ENCODE measurements at regions not wholly inside any gene's neighbourhood (a gene's known extent, or its start where the extent isn't known, plus 50 kb on each side); places are given as distances from the start of the nearest gene placed in this dataset.
"Not testable (repeated sequence)": the region's sequence is repeated elsewhere in the genome, so short reads cannot be mapped to it uniquely, and the experiment has no call there.

DNA sequence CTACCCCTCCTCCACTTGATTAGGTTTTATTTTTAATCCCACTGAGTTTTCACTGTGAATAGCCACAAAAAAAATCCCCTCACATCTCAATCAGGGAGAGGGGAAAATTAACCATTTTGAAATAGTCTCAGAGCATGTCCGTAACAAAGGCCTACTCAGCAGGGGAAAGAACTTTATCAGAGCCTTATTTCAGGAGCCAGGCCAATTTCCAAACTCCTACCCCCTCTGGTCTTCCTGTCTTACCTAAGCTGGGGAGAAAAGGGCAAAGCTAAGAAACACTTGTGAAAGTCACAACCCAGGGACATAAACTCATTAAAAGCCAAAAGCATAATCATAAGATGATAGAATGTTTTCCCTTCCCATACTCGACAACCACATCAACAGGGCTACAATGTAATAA is 260.3 kb upstream of the DIO3 start:
- DNase-seq = no peak

DNA sequence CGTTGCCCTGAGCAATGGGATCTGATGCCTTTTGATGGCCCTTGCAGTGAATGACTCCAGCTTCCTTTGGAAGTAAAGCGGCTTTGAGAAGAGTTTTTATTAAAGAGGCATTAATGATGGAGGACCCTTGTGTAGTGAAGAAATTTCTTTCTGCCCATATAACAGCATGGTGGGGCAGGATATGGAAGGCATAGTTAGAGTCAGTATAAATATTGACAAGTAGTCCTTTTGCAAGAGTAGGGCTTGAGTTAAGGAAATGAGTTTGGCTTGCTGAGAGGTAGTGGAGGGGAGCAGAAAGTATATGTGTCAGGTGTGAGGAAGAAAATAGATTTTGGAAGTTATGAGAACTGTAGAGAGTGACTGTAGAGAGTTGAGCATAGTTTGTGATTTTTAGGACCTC is 254.1 kb upstream of the DIO3 start:
- not testable (repeated sequence) for DNase-seq

DNA sequence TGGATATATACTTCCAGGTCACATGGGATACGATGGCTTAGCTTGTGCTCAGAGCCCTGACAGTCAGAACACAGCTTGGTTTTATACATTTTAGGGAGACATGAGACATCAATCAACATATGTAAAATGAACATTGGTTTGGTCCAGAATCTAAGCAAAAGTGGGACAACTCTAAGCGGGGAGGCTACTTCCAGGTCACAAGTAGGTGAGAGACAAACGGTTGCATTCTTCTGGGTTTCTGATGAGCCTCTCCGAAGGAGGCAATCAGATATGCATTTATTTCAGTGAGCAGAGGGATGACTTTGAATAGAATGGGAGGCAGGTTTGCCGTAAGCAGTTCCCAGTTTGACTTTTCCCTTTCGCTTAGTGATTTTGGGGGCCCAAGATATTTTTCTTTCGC is 250.1 kb upstream of the DIO3 start:
- DNase-seq = not testable (repeated sequence)

DNA sequence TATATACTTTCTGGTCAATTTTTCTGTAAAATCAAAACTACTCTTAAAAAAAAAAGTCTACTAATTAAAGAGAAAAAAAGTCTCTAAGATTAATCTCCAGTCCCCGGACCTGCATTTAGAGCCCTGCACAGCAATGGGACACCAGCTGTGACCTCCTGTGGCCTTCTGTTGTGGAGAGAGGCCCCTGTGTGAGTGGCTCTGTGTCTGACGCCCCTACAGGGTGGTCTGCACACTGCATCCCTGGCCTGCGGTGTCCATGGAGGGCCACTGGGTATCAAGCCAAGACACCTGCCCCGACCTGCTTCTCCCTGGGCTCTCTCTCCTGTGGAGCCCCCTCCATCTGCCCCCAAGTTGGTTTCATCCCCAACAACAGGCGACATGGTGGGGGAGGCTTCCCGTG is 248.0 kb upstream of the DIO3 start:
- no peak for DNase-seq

DNA sequence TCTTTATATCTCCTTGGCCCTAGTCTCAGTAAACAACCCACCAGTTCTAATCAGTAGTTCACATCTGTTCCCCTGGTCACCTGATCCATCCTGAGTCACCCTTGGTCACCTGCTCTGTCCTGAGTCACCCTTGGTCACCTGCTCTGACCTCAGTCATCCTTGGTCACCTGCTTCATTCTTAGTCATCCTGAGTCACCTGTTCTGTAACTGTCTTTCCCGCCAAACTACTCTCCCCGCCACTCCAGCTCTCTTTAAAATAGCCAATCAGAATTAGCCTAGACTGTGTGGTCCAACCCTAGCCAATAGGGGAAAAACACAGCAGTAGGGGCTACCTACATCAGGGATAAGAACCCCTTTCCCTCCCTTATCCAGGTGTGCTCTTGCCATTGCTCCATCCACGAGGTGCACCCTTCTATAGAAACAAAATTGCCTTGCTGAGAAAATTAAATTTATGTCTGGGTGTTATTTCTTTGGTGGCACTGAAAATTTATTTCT is 245.4 kb upstream of the DIO3 start:
- no peak for DNase-seq

DNA sequence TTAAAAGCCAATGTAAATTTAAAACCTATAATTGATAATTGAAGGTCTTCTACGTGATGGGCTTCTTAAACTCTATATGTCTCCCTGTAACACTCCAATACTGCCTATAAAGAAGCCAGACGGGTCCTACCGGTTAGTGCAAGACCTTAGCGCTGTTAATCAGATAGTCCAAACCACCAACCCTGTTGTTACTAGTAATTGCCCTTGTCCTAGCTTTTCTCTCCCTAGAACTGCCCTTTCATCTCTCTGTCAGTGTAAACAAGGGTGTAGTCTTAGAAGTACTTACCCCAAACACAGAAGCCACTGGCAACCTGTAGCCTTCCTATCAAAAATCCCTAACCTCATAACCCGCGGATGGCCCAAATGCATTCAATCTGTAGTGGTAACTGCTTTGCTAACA is 243.0 kb upstream of the DIO3 start:
- no peak for DNase-seq

DNA sequence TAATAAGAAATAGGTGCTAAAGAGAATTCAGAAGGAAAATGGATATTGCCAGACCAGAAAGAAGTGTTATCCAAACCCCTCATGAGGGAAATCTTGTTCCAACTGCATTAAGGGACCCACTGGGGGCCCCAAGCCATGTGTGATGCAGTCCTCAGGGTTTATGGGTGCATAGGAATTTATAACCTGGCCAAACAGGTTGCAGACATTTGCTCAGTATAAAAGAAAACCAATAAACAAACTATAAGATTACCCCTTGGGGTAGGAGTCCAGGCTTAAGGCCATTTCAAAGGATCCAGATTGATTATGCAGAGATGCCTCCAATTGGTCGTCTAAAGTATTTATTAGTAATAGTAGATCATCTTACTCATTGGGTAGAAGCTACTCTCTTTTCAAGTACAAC is 240.9 kb upstream of the DIO3 start:
- DNase-seq = no peak

DNA sequence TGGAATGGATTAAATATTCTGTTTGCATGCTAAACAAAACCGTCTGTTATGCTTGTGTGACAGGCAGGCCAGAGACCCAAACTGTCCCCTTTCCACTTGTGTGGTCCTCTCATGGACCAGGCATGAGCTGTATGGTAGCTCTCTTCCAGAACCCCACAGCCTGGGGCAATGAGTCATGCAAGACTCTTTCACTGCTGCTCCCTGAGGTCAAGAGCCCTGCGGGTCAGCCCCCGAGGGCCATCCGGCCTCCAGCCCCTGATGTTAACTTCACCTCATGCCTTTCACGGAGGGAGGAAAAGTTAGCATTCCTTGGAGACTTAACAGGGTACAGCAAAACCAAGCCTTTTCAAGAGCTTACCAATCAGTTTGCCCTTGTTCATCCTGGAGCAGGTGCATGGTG is 239.1 kb upstream of the DIO3 start:
- DNase-seq = no peak

DNA sequence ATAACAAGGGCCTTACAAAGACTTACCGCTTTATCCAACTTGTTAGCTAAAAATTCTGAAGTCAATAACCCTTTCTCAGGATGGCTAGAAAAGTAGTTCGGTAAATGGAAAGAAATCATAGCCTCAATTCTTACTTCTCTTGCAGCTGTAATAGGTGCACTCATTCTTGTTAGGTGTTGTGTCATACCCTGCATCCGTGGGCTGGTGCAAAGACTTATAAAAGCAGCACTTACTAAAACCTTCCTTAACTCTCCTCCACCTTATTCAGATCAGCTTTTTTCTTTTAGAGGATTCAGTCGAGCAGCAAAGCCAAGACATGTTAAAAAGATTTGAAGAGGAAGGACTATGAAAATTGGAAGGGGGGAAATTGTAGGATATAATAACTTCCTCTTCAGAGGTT is 238.2 kb upstream of the DIO3 start:
- no peak for DNase-seq

DNA sequence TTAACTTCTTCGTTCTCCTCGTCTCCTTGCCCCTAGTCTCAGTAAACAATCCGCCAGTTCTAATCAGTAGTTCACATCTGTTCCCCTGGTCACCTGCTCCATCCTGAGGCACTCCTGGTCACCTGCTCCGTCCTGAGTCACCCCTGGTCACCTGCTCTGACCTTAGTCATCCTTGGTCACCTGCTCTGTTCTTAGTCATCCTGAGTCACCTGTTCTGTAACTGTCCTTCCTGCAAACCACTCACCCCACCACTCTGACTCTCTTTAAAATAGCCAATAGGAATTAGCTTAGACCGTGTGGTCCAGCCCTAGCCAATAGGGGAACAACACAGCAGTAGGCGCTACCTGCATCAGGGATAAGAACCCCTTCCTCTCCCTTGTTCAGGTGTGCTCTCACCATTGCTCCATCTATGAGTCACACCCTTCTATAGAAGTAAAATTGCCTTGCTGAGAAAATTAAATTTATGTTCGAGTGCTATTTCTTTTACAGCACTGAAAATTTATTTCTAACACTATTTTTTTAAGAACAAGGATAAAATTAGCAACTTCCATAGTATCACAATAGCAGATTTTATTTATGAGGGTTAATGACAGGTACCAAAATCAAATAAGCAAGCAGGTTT is 237.6 kb upstream of the DIO3 start:
- not testable (repeated sequence) for DNase-seq

DNA sequence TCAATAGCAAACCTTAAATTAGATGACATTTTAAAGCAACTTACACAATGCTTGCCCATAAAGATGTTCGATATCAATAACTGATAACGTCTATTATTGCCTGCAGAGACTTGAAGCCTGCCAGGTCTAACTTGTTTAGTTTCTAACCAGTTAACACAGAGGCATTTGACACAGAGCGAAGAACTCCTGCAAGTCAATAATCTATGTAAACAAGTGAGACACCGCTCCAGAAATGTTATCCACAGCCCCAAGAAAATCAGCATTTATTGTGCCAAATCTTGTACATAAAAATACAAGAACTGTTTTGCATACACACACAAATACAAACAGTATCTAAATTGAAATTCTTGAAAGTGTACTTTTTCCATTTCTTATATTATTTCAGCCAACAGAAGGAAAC is 236.0 kb upstream of the DIO3 start:
- DNase-seq = no peak

DNA sequence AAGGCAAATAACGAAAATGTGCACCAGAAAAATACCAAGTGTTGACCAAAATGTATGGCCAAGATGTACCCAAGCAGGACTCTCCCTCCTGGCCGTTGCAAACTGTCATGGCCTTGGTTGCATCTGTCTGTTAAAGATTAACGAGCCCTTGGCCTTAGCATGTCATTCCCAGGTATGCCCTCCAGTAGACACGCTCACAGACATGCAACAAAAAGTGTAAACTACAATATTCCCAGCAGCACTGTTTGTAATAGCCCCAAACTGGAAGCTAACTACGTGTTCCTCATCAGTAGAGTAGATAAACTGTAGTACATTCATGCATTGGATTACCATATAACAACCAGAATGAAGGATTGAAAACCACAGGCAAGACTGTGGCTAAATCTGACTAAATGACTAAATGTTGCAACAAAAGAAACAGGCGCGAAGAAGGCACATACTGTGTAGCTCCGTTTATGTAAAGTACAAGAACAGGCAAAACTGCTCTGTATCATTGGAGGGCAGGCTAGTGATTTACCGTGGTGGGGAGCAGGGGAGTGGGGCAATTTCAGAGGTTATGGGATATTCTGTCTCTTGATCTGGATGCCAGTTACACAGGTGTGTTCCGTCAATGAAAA is 232.8 kb upstream of the DIO3 start:
- no peak for DNase-seq

DNA sequence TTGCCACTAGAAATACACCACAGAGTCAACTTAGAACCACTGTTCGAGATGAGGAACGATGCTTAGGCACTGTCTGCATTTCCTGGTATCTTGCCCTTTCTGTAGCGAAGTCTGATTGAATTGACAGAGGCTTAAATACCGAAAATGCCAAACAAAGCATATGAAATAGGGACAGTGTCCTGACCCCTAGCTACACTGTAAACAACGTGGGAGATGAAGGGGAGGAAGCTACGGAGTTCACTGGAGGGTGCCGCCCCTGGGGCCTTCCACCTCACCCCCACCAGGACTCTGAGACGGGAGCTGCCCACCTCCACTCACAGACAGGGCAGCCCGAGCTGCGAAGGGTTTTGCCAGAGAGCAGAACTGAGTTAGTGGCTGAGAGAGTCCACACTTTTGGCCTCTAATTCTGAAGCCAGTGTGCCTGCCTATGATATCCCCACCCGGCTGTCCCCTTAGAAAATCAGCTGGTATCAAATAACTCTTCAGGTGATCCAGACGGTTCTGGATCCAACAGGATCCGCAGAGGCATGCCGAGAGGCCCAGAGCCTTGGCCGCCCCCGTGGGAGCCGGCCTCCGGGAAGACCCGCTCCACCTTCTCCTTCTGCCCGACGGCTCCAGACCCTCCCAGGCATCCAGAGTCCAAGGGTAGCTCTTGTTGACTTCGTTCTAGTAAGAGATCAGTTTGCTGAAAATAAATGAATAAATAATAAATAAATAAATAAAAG is 230.7 kb upstream of the DIO3 start:
- DNase-seq = no peak

DNA sequence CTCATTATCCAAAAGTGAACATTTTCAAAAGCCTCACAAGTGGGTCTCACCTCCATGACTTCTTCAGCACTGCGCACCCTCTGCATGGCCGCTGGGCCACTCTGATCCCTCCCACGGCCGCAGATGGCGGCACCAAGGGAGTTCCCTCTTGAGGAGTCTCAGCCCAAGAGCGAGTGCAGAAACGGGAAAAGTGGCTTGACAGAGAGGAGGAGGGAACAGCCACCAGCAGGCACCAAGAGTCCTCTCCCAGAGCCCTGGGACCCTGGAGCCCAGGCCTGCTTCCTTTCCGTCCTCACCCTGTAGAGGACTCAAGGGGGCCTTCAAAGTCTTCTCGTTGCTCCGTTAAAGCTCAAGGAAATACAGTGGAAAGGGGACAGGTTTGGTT is 230.2 kb upstream of the DIO3 start:
- no peak for DNase-seq

DNA sequence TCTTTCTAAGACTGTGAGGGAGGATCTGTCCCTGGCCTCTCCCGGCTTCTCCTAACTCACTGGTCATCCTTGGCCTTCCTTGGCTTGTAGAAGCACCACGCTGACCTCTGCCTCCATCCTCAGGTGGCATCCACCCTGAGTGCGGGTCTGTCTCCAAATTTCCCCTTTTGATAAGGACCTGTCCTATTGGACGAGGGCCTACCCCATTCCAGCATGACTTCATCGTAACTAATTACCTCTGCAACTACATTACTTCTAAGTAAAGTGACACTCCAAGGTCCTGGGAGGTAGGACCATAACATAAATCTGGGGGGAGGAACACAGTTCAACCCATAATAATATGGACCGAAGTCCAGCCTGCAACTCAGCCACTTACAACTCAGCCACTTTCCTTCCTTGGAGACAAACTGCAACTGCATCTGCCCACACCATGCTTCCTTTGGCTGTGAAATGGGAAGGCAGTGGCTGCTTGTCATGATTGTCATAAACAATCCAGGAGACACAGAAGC is 229.6 kb upstream of the DIO3 start:
- no peak for DNase-seq

DNA sequence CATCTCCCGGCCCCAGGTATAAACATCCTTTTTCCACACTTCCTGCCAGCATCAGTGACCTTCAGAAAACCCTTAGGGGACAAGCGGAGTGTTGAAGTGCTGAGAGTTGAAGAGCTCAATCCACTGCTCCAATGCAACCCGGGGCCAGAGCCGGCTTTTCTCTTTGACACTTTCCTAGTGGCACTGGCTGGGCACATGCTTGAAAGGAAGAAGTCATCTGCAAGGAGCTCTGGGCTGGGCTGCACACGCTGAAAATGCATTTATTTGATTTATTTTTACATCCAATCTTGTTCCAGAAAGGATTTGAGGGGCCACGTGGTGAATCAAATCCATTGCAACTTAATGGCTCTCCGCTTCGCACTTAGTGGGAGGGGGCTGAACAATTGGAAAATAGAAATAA is 229.0 kb upstream of the DIO3 start:
- no peak for DNase-seq

DNA sequence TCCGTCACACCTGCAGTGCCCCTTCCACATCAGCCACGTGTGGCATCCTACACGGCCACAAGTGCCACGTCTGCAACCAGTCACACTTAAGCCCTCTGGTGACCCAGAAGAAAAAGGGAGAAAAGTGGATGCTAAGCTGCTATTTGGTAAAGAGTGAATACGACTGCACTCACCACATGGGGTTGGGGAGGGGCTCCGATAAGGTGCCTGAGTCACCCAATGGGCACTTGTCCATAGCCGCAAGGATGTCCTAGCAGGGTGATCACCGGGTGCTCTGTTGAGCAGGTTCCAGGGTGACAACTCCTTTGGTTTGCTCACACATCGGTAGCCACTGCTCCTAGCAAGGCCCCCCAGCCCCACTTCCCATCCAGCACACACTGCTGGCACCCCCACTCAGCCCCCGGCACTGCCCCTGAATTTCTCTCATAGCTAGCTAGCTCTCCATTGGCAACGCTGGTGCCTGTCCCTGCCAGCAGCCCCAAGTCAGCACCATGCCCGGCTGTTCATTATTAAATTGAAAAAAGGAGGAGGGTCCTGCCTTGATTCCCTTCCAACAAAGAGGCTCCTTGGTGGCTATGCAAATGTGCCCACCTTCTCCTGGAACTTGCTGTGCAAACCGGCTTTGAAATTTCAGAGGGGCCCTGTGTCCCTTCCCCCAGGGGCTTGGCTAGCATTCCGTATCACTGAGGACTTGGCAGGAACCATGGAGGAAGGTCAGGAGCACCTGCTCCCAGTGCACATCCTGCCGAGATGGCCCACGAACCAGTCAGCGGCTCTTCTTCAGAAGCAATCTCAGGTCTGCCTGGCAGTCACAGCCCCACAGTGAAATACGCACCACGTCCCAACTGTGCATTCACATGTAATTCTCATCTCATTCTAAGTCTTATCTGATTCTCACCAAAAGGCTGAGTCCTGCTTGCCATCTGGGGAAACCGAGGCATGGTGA is 227.7 kb upstream of the DIO3 start:
- DNase-seq = no peak

DNA sequence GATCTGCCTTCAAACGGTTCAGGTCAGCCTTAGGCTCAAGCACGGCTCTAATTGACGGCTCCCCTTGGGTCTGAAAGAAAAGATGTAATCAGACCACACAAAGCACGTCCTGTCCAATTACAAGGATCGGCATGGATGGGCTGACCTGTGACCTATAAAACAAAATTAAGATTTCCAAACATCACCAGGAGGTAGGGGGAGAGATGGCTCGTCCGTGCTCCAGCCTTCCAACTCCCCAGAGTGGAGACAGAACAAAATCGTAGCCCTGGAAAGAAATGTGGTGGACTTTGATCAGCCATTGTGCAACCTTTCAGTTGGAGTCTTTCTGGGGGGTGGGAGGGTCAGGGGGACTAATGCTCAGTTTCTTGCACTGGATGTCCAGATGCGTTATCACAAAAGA is 226.6 kb upstream of the DIO3 start:
- DNase-seq = no peak

DNA sequence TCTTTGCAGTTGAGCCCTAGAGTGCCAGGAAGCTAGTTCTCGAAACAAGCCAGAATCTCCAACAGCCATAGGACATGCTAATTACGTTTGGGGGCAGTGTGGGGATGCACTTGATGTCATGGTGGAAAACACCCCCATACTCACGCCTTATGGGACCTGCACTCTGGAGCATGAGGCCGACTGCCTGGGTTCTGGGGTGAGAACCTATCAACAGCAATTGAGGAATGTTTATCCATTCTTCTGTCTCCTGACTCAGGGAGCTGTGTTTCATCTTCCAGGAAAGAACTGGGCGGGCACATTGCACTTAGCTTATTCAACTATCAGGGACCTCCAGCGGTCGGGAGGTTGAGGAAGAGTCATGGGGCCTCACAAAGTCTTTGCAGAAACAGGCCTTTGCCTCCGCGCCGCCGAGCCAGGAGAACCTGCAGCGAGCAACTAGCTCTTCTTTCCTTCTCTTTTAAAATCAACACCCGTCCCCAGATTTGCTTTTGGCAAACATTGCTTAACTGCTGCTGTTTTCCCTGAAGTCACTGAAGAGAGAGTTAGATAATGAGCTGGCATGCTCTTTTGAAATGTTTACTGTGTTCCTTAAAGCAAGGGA is 226.1 kb upstream of the DIO3 start:
- DNase-seq = no peak

DNA sequence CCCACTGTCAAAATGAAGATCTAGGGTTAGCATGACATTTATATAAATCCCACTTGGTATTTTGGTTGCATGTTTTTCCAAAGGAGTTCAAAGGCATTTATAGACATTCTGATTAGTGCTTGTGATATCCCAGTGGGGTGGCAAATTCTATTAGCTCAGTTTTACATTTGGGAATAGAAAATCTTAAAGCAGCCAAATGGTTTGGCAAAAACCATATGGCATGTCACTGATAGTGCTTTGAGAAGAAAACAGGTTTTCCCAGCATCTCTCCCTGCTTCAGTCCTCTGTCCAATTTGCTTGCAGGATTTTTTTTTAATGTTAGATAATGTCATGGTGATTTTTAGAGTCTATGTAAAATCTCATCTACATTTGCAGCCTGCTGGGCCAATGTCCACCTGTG is 225.1 kb upstream of the DIO3 start:
- no peak for DNase-seq

DNA sequence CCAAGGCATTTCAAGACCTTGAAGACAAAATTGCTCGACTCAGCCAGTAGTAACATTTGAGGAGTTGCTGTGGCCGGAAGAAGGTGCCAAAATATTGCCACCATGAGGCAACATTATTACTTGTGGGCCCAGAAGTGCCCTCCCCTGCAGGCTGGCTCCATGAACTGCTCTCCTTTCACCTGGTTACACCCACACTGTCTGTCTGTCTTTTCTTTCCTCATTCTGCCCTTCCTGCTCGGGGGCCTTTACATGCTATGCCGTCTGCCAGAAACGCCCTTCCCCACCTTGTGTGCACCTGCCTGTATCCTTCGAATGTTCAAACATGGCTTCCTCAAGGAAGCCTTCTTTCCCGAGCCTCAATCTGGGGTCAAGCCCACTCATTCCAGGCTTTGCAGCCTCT is 224.2 kb upstream of the DIO3 start:
- DNase-seq = no peak

DNA sequence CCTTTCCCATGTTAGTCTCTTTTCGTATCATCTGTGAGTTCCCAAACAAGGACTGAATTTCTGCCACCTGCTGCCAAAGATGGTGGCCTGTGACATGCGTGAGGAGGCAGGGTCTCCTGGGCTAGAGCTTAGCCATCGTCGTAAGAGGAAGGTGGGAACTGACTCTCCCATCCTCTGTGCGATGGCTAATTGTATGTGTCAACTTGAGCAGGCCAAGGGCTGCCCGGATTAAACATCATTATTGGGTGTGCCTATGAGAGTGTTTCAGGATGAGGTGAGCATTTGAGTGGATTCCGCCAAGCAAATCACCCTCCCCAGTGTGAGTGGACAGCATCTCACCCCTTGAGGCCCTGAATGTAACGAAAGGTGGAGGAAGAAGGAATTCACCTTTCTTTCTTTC is 220.7 kb upstream of the DIO3 start:
- no peak for DNase-seq

Measured in DMS153 (cell line).